ENCODE measurements at regions not wholly inside any gene's neighbourhood (a gene's known extent, or its start where the extent isn't known, plus 50 kb on each side); places are given as distances from the start of the nearest gene placed in this dataset.
A peak's percentile ranks its signal among the peaks of the same experiment; 100 is the strongest.

GRCh38 chr18:22816266-22817176, 116.6 kb upstream of the RBBP8 start:
- Histone ChIP-seq H3K27ac (no peak overlapping the region), H3K9me3 (no peaks in the 10 kb centered on the region), H3K4me3 (no peak overlapping the region), H3K27me3 (no peaks in the 10 kb centered on the region), H3K36me3 (no peaks in the 10 kb centered on the region), H3K4me1 (no peaks in the 10 kb centered on the region)
- DNase-seq (peak in 2 of 6 donors; percentile 14 to 34), FAIRE-seq (no peak), ATAC-seq (peak in 3 of 4 donors; percentile 29 to 39 (median 37))
- intact Hi-C loops (cut with DNase I): no loop called here
- 53 to 65% methylated on average over 17 to 18 of the region's 18 CpGs for WGBS, 2 donors
- no peak for TF ChIP-seq CTCF (IDR thresholded peaks at IDR 0.05)

- FAIRE-seq: no peak
- intact Hi-C loops (cut with DNase I): no loop called here
- Histone ChIP-seq H3K4me3 (no peak overlapping the region), H3K9me3 (no peaks in the 10 kb centered on the region), H3K27me3 (no peaks in the 10 kb centered on the region), H3K36me3 (no peaks in the 10 kb centered on the region), H3K4me1 (no peaks in the 10 kb centered on the region), H3K27ac (no peak overlapping the region)
- 12 to 18% methylated on average over 1 of the region's 1 CpG for WGBS, 2 donors
- no peak for DNase-seq
- no peak for TF ChIP-seq CTCF (IDR thresholded peaks at IDR 0.05)
- ATAC-seq: peak in 3 of 4 donors; percentile 42 to 87 (median 75)
Measured at GRCh38 chr18:22817844-22818243, 115.3 kb upstream of the RBBP8 start.

GRCh38 chr18:22822024-22822423, 111.1 kb upstream of the RBBP8 start:
- peak in 1 of 4 donors; percentile 20 for ATAC-seq
- no peaks in the 10 kb centered on the region for H3K4me1 ChIP-seq
- no peak overlapping the region for H3K4me3 ChIP-seq
- no peaks in the 10 kb centered on the region for H3K9me3 ChIP-seq
- H3K36me3 ChIP-seq: no peaks in the 10 kb centered on the region
- no peak for TF ChIP-seq CTCF (IDR thresholded peaks at IDR 0.05)
- FAIRE-seq: no peak
- DNase-seq: no peak
- WGBS, 2 donors: 67 to 82% methylated on average over 3 of the region's 3 CpGs
- H3K27ac ChIP-seq: no peak overlapping the region
- intact Hi-C loops (cut with DNase I): no loop called here
- H3K27me3 ChIP-seq: no peaks in the 10 kb centered on the region

GRCh38 chr18:22822841-22823508, 110.2 kb upstream of the RBBP8 start:
- no peak for DNase-seq
- H3K4me1 ChIP-seq: no peaks in the 10 kb centered on the region
- H3K27ac ChIP-seq: no peak overlapping the region
- no peaks in the 10 kb centered on the region for H3K9me3 ChIP-seq
- H3K36me3 ChIP-seq: no peaks in the 10 kb centered on the region
- intact Hi-C loops (cut with DNase I): no loop called here
- H3K27me3 ChIP-seq: no peaks in the 10 kb centered on the region
- no peak overlapping the region for H3K4me3 ChIP-seq
- 82 to 88% methylated on average over 3 of the region's 3 CpGs for WGBS, 2 donors
- ATAC-seq: no peak
- no peak for FAIRE-seq
- no peak for TF ChIP-seq CTCF (IDR thresholded peaks at IDR 0.05)

- no peak for DNase-seq
- no peak for FAIRE-seq
- WGBS, 2 donors: 86% methylated on average over 4 of the region's 4 CpGs
- Histone ChIP-seq H3K36me3 (no peaks in the 10 kb centered on the region), H3K9me3 (no peaks in the 10 kb centered on the region), H3K4me1 (no peaks in the 10 kb centered on the region), H3K4me3 (no peak overlapping the region), H3K27ac (no peak overlapping the region), H3K27me3 (no peaks in the 10 kb centered on the region)
- intact Hi-C loops (cut with DNase I): no loop called here
- ATAC-seq: no peak
- TF ChIP-seq CTCF (IDR thresholded peaks at IDR 0.05): no peak
Measured at GRCh38 chr18:22826726-22827125, 106.4 kb upstream of the RBBP8 start.
